Dermis microvascular lymphatic vessel endothelial cell (primary cell): ENCODE measurements at regions not wholly inside any gene's neighbourhood (a gene's known extent, or its start where the extent isn't known, plus 50 kb on each side); places are given as distances from the start of the nearest gene placed in this dataset.
A peak's percentile ranks its signal among the peaks of the same experiment; 100 is the strongest.

Experiments
- DNase-seq, 2 donors: peaks; one replicate each; pipeline versions ENCODE4 v3.0.0 to v3.0.0-alpha.2; 2010; ENCODE audit warnings: low read depth in 2 of 2

- no peak for DNase-seq
Measured at GRCh38 chr2:181188605-181189004, 208.2 kb downstream of the UBE2E3 start.

DNA sequence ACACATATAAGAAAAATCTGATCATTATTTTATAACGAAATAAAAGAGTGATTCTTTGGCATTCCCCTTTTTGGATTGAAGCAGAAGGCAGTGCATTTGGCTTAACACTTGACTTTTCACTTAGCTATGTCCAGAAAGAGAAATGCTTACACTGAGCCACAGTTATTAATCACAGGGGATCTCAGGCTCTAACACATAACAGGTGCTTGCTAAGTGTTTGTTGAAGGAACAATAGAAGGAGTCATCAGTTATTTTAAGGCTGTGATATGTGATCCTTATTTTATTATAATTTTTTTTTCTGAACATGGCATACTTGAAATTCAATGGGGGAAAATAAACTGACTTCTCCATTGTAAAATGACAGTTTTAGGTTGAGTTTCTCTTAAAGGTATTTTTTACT is 209.5 kb downstream of the UBE2E3 start:
- no peak for DNase-seq

DNA sequence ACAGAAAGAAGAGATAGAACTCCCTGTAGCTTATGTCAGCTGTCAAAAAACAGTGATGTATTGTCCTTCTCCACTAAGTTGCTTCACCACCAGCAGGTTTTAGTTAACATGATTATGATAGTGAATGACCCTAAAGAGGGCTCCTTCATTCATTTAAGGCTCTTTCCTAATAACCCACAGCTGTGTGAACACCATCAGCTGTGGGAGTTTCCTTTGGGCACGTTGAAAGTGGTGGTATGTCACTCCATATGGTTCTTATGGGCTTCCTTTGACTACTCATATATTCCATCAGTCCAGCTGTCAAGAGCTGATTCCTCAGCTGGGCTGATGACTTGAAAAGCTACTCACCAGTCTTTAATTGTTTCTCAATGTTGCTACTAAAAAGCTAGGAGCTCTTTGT is 210.3 kb downstream of the UBE2E3 start:
- no peak for DNase-seq

- DNase-seq, result no peak
Measured at GRCh38 chr2:181193550-181193949, 213.1 kb downstream of the UBE2E3 start.

GRCh38 chr2:181196401-181196800 is 216.0 kb downstream of the UBE2E3 start:
- DNase-seq, result no peak

- DNase-seq, result no peak
Measured at GRCh38 chr2:181197140-181197760, 216.8 kb downstream of the UBE2E3 start.

GRCh38 chr2:181198183-181198864 is 217.9 kb downstream of the UBE2E3 start:
- no peak for DNase-seq

DNA sequence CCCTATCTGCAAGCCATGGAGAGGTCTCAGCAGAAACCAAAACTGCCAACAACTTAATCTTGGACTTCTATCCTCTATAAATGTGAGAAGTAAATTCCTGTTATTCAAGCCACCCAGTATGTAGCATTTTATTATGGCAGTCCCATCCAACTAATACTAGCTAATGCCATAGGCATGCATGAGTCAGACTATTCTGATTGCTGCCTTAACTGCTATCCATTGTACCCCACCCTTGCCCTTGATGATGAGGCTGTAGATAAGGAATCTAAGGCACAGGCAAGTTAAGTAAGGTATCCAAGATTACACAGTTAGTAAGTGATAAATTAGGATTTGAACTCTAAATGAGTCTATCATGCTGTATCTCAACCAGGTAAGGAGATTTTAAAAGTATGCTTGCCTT is 223.0 kb downstream of the UBE2E3 start:
- DNase-seq, result peak in 1 of 2 donors; percentile 53

DNA sequence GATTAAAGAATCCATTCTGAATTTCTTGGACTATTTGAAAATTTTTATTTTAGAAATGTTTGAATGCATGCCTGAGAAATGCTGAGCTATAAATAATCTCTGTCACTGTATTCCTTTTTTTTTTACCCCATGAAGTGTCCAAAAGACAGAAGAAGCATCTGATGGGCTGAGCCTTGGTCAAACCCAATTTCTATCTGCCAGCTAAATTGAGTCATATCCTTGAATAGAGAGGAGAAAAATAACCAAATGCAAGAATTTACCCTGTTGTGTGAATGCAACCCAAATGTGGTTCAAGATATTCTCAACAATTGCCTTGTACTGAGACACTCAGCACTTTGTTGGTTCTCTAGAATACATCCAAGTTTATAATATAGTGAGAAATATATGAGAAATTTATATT is 223.5 kb downstream of the UBE2E3 start:
- no peak for DNase-seq

- no peak for DNase-seq
Measured at GRCh38 chr2:181218401-181218821, 238.0 kb downstream of the UBE2E3 start.

DNA sequence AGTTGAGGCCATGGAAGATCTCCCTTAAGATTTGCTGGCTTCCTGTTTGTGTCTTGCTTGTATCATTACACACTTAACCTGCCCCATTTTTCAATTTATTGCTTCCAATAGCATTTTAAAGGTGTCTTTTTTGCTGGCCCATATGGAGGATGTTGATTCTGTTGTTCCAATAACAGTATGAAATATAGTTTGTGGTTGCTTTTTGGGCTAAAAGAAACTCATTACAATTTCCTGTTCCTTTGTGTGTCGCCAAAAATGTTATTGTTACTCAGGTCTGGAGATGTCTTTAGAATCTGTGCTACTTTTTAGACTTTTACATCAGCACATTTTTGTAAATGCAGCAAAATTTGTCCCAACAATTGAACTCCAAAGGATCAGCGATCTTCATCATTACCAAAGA is 234.0 kb upstream of the ITGA4 start:
- DNase-seq, result no peak

DNA sequence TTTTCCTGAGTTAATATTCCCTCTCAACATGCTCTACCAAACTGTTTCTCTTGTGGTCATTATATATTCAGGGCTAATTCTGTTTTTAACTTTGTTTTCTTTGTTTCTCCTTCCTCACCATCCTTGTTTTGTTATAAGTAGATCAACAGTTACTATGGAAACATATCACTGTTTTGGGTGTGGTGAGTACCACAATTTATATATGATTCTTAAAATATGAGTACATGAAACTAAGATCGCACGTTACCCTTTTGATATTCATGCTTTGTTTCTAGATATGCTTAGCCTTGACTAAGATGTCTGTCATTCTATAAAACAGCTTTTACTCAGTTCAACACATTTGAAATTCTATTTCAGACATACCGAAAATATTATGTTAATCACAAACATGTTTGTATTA is 232.3 kb upstream of the ITGA4 start:
- DNase-seq, result no peak

DNA sequence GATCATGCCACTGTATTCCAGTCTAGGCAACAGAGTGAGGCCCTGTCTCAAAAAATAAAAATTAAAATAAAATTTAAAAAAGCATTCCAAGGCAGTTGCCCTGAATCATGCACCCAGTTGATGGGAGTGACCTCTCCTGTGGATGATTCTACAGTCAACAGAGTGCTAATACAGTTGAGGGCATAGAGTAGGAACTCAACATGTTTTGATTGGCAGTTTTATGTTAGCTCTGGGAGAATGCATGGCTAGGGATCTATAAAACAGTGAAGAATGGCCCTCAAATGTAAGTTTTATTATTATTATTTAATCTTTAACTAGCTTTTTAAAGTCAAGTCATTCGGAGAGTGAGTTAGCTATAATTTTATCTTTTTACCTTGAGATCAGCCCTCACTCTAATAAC is 228.5 kb upstream of the ITGA4 start:
- DNase-seq, result no peak

GRCh38 chr2:181231151-181231550 is 226.0 kb upstream of the ITGA4 start:
- no peak for DNase-seq

GRCh38 chr2:181231886-181232621 is 225.1 kb upstream of the ITGA4 start:
- DNase-seq, result no peak

DNA sequence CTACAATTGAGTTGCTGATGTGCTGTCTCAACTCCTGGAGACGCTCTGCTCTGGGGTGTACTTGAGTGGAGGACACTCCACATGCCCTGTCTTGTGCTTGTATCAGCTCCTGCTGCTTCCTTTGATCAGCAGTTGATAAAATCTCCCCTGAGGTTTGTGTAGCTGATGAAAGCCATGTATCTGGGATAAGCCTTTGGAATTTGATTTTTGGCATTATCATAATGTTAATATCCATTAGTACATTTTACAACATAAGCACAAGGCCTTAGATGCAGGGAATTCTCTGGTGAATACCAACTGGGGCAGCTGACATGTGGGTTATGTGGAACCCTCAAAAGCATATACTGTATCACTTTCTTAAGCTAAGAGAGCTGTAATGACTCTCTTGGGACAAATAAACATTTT is 222.7 kb upstream of the ITGA4 start:
- DNase-seq, result no peak

GRCh38 chr2:181235011-181235410 is 222.2 kb upstream of the ITGA4 start:
- no peak for DNase-seq

- DNase-seq, result no peak
Measured at GRCh38 chr2:181235683-181236459, 221.3 kb upstream of the ITGA4 start.

DNA sequence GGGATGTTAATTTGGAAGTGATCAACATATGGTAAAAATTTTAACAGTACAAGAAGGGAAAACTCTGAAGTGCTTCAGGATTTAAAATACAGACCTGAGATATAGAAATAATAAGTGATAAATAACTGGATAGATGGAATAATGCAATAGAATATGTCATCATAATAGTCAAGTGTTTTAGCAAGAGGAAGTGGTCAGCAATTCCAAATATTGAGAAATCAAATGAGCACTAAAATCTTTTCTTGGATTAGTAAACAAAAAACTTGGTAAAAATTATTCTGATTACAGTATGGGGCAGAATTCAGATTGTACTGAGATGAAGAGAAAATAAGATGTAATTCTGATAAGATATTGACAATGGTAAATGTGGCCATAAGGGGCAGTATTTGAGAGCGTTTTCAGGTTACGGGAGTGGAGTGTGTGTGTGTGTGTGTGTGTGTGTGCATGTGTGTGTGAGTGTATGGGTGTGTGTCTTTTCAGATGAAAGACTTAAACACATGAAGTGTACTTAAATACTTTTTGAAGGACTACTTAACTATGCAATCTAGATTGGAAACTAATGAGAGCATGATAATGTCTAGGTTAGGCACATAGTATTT is 217.9 kb upstream of the ITGA4 start:
- DNase-seq, result peak in 1 of 2 donors; percentile 11

- DNase-seq, result no peak
Measured at GRCh38 chr2:181240844-181241243, 216.3 kb upstream of the ITGA4 start.

- DNase-seq, result no peak
Measured at GRCh38 chr2:181241366-181241765, 215.8 kb upstream of the ITGA4 start.

DNA sequence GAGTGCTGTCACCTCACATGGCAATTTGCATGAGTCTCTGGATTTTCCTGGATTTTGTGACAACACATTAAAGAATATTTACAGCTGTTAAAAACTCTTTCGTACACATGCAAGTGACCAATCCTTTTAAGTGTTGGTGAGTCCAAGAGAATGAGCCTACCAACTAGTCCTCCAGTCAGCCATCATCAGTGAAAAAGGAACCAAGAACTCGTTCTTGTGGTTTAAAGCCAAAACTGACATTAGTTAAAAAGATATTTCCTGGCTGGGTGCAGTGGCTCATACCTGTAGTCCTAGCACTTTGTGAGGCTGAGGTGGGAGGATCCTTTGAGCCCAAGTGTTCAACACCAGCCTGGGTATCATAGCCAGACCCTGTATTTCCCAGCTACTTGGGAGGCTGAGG is 215.4 kb upstream of the ITGA4 start:
- no peak for DNase-seq
